Uterus (tissue), 2 donors: ENCODE measurements at regions not wholly inside any gene's neighbourhood (a gene's known extent, or its start where the extent isn't known, plus 50 kb on each side); places are given as distances from the start of the nearest gene placed in this dataset.

Experiments used
- POLR2A ChIP-seq, 2 donors: fragments of 450-650 bp; IDR thresholded peaks; one replicate each; pipeline ENCODE4 v1.6.1; 2016; ENCODE audit warnings: antibody characterized with exemption in 2 of 2, mild to moderate bottlenecking in 1 of 2, moderate library complexity in 1 of 2
- TF ChIP-seq, protein P1 (sequence below), 4 experiments: fragments of 200-600 bp in 2 of 4; fragments of 450-650 bp in 2 of 4; sonication (generic) in 2 of 4; IDR thresholded peaks; one replicate each; pipeline ENCODE4 v1.5.1; 2016 to 2019; ENCODE audit warnings: antibody characterized with exemption in 4 of 4, mild to moderate bottlenecking in 2 of 4, moderate library complexity in 1 of 4

DNA sequence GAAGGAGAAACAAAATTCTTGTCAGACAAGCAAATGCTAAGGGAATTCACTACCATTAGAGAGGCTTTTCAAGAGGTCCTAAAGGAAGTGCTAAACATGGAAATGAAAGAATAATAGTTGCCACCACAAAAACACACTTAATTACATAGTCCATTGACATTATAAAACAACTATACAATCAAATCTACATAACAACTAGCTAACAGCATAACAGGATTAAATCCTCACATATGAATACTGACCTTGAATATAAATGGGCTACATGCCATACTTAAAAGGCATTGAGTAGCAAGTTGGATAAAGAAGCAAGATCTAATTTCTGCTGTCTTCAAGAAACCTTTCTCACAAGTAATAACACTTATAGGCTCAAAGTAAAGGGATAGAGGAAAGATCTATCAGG, 811.5 kb upstream of the CITED2 start:
- TF ChIP-seq, protein P1, sequence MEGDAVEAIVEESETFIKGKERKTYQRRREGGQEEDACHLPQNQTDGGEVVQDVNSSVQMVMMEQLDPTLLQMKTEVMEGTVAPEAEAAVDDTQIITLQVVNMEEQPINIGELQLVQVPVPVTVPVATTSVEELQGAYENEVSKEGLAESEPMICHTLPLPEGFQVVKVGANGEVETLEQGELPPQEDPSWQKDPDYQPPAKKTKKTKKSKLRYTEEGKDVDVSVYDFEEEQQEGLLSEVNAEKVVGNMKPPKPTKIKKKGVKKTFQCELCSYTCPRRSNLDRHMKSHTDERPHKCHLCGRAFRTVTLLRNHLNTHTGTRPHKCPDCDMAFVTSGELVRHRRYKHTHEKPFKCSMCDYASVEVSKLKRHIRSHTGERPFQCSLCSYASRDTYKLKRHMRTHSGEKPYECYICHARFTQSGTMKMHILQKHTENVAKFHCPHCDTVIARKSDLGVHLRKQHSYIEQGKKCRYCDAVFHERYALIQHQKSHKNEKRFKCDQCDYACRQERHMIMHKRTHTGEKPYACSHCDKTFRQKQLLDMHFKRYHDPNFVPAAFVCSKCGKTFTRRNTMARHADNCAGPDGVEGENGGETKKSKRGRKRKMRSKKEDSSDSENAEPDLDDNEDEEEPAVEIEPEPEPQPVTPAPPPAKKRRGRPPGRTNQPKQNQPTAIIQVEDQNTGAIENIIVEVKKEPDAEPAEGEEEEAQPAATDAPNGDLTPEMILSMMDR (IDR thresholded peaks at IDR 0.05) = no peak
- no peak for TF ChIP-seq POLR2A (IDR thresholded peaks at IDR 0.05)
